OCI-LY1 (cell line): ENCODE measurements at regions not wholly inside any gene's neighbourhood (a gene's known extent, or its start where the extent isn't known, plus 50 kb on each side); places are given as distances from the start of the nearest gene placed in this dataset.

ENCODE experiments used
- H2AFZ ChIP-seq: fragments of 200-600 bp; sonication (generic), shearing (Covaris generic); 2 replicates; pipeline ENCODE4 v1.6.0; 2014; ENCODE audit warnings: antibody characterized with exemption, mild to moderate bottlenecking, low read length
- H3F3A ChIP-seq: fragments of 200-600 bp; sonication (generic), shearing (Covaris generic); 2 replicates; pipeline ENCODE4 v1.6.0; 2014; ENCODE audit warnings: mild to moderate bottlenecking, antibody characterized with exemption, low read length, moderate library complexity; ENCODE audit not compliant: insufficient read depth
- H3K27ac ChIP-seq: fragments of 200-600 bp; sonication (generic); 2 replicates; pipeline ENCODE4 v1.5.1; 2014; ENCODE audit warnings: low read length, mixed run types, mild to moderate bottlenecking, low read depth; ENCODE audit not compliant: poor library complexity, severe bottlenecking
- H3K27me3 ChIP-seq: fragments of 200-600 bp; sonication (generic); 2 replicates; pipeline ENCODE4 v1.6.0; 2014; ENCODE audit warnings: antibody characterized with exemption, mild to moderate bottlenecking, low read length, moderate library complexity; ENCODE audit not compliant: insufficient read depth
- H3K36me3 ChIP-seq: fragments of 200-600 bp; sonication (generic); 2 replicates; pipeline ENCODE4 v1.6.1; 2014; ENCODE audit warnings: mild to moderate bottlenecking, antibody characterized with exemption, low read length, moderate library complexity, mixed read lengths; ENCODE audit not compliant: insufficient read depth
- H3K4me1 ChIP-seq: fragments of 200-600 bp; sonication (generic); 2 replicates; pipeline ENCODE4 v1.5.1; 2014; ENCODE audit warnings: mild to moderate bottlenecking, low read length, moderate library complexity; ENCODE audit not compliant: insufficient read depth, severe bottlenecking
- H3K4me2 ChIP-seq: fragments of 200-600 bp; sonication (generic), shearing (Covaris generic); 2 replicates; pipeline ENCODE4 v1.6.1; 2014; ENCODE audit warnings: low read length
- H3K4me3 ChIP-seq: fragments of 200-600 bp; sonication (generic); 2 replicates; pipeline ENCODE4 v1.5.1; 2014; ENCODE audit warnings: low read length, low read depth, mild to moderate bottlenecking, mixed read lengths; ENCODE audit not compliant: poor library complexity, severe bottlenecking
- H3K79me2 ChIP-seq: fragments of 200-600 bp; shearing (Covaris generic); 2 replicates; pipeline ENCODE4 v1.6.1; 2016; ENCODE audit warnings: mixed run types, low read length, mixed read lengths; ENCODE audit not compliant: insufficient read depth
- H3K9ac ChIP-seq: fragments of 200-600 bp; sonication (generic), shearing (Covaris generic); 2 replicates; pipeline ENCODE4 v1.6.1; 2014; ENCODE audit warnings: mild to moderate bottlenecking, low read length, mixed read lengths
- H3K9me2 ChIP-seq: fragments of 200-600 bp; sonication (generic), shearing (Covaris generic); 2 replicates; pipeline ENCODE4 v1.6.1; 2014; ENCODE audit warnings: low read depth, mild to moderate bottlenecking, low read length, mixed read lengths
- H3K9me3 ChIP-seq: fragments of 200-600 bp; shearing (Covaris generic); 2 replicates; pipeline ENCODE4 v1.6.1; 2014; ENCODE audit warnings: low read length, mixed read lengths
- H4K20me1 ChIP-seq: fragments of 200-600 bp; sonication (generic), shearing (Covaris generic); 2 replicates; pipeline ENCODE4 v1.6.0; 2016; ENCODE audit warnings: mild to moderate bottlenecking, low read length; ENCODE audit not compliant: insufficient read depth
- CTCF ChIP-seq: fragments of 200-600 bp; sonication (generic), shearing (Covaris generic); IDR thresholded peaks from 2 replicates; pipeline ENCODE4 v1.5.1; 2017; ENCODE audit warnings: mild to moderate bottlenecking, antibody characterized with exemption, low read length, moderate library complexity, mixed read lengths
- EZH2 ChIP-seq: fragments of 200-600 bp; sonication (generic), shearing (Covaris generic); IDR thresholded peaks from 2 replicates; pipeline ENCODE4 v1.8.0; 2017; ENCODE audit warnings: borderline replicate concordance, mixed run types, mild to moderate bottlenecking, antibody characterized with exemption, low read length, moderate library complexity, mixed read lengths

DNA sequence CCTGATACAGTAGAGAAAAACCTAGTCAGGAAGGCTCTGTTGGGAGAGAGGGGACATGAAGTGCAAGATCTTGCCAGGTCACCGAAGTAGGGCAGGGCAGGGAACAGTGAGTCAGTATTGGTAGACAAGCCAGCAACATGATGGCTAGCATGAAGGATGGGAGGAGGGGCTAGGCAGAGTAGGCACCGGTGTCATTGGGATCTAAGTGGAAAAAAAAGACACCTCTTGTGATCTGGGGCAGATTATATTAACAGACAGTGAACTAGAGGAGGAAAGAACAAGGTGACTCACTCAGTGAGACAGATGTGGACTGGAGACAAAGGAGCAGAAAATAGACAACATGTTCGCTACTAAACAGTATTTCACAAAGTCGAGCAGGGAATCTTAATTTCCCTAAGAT, 149.2 kb upstream of the SLC24A5 start:
- no peaks in the 10 kb centered on the region for H3K9me3 ChIP-seq
- no peak overlapping the region for H2AFZ ChIP-seq
- no peaks in the 10 kb centered on the region for H4K20me1 ChIP-seq
- H3K4me3 ChIP-seq = no peak overlapping the region
- TF ChIP-seq EZH2 (no peak), CTCF (no peak)
- H3K27ac ChIP-seq = no peak overlapping the region
- H3K27me3 ChIP-seq = no peaks in the 10 kb centered on the region
- H3K4me1 ChIP-seq = no peaks in the 10 kb centered on the region
- no peaks in the 10 kb centered on the region for H3K36me3 ChIP-seq
- no peaks in the 10 kb centered on the region for H3K9me2 ChIP-seq
- no peaks in the 10 kb centered on the region for H3F3A ChIP-seq
- no peak overlapping the region for H3K4me2 ChIP-seq
- no peaks in the 10 kb centered on the region for H3K79me2 ChIP-seq
- H3K9ac ChIP-seq = no peak overlapping the region

DNA sequence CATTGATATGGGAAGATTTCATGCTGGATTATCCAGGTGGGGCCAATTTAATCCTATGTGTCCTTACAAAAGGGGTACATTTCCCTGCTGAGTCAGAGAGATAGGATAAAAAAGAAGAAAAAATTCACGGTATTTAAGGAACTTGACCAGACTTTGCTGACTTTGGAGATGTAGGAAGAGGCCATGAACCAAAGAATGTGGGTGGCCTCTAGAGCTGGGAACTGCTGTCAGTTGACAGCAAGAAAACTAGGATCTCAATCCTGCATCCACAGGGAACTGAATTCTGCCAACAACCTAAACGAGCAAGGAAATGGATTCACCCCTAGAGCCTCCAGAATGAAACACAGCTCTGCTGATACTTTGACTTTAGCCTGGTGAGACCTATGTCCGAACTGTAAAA, 148.1 kb upstream of the SLC24A5 start:
- Histone ChIP-seq H3K4me3 (no peak overlapping the region), H3K4me1 (no peaks in the 10 kb centered on the region)

DNA sequence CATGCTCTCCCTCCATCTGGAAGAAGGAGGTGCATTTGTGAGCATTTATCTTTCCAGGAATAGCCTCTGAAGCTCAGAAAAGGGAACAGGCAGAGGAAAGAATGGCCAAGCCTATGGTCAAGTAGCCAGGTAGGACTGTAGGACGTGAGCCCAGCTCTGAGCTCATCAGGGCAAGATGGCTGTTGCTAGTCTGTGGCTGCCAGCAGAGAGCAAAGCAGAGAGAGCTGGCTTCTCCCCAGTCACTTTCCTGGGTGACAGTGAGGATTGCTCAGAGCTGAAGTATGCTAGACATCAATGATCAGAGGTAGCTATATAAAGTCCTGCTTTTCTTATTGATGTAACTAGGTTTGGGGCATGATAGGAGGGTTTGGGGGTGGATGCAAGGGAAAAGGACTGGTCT, 146.1 kb upstream of the SLC24A5 start:
- Histone ChIP-seq H3K36me3 (no peaks in the 10 kb centered on the region), H3K27ac (no peak overlapping the region), H3K9me2 (no peaks in the 10 kb centered on the region), H3K4me3 (no peak overlapping the region), H3K9me3 (no peaks in the 10 kb centered on the region), H3K9ac (no peak overlapping the region), H3K27me3 (no peaks in the 10 kb centered on the region), H3K4me2 (no peak overlapping the region), H4K20me1 (no peaks in the 10 kb centered on the region), H3F3A (no peaks in the 10 kb centered on the region), H2AFZ (no peak overlapping the region), H3K4me1 (no peaks in the 10 kb centered on the region), H3K79me2 (no peaks in the 10 kb centered on the region)
- TF ChIP-seq EZH2 = no peak
- no peak for TF ChIP-seq CTCF

More for the DNA sequence above, 148.1 kb upstream of the SLC24A5 start:
- Histone ChIP-seq H3K27me3 (no peaks in the 10 kb centered on the region), H3K9me3 (no peaks in the 10 kb centered on the region), H3K9me2 (no peaks in the 10 kb centered on the region), H3K9ac (no peak overlapping the region), H3F3A (no peaks in the 10 kb centered on the region), H3K79me2 (no peaks in the 10 kb centered on the region), H3K27ac (no peak overlapping the region), H3K36me3 (no peaks in the 10 kb centered on the region), H4K20me1 (no peaks in the 10 kb centered on the region), H3K4me2 (no peak overlapping the region), H2AFZ (no peak overlapping the region)
- TF ChIP-seq EZH2 (no peak), CTCF (no peak)
